HUES6 (cell line): ENCODE measurements at regions not wholly inside any gene's neighbourhood (a gene's known extent, or its start where the extent isn't known, plus 50 kb on each side); places are given as distances from the start of the nearest gene placed in this dataset.

Experiments
- H3K27ac ChIP-seq: 2 replicates; pipeline ENCODE4 v1.7.0; 2013; ENCODE audit warnings: low read depth, mild to moderate bottlenecking, low read length, inconsistent platforms
- H3K27me3 ChIP-seq: 2 replicates; pipeline ENCODE4 v1.6.1; 2013; ENCODE audit warnings: low read length; ENCODE audit not compliant: control insufficient read depth, insufficient read depth
- H3K36me3 ChIP-seq: 2 replicates; pipeline ENCODE4 v1.6.1; 2013; ENCODE audit warnings: low read length; ENCODE audit not compliant: control insufficient read depth, insufficient read depth
- H3K4me1 ChIP-seq: 2 replicates; pipeline ENCODE4 v1.6.1; 2013; ENCODE audit warnings: low read length; ENCODE audit not compliant: control insufficient read depth, insufficient read depth
- H3K4me3 ChIP-seq: 2 replicates; pipeline ENCODE4 v1.5.1; 2013; ENCODE audit warnings: low read depth, low read length
- H3K9ac ChIP-seq: one replicate; pipeline ENCODE4 v1.6.1; 2013; ENCODE audit warnings: mild to moderate bottlenecking, low read length
- H3K9me3 ChIP-seq: 2 replicates; pipeline ENCODE4 v1.6.1; 2013; ENCODE audit warnings: low read depth, low read length; ENCODE audit not compliant: control insufficient read depth, insufficient read depth

DNA sequence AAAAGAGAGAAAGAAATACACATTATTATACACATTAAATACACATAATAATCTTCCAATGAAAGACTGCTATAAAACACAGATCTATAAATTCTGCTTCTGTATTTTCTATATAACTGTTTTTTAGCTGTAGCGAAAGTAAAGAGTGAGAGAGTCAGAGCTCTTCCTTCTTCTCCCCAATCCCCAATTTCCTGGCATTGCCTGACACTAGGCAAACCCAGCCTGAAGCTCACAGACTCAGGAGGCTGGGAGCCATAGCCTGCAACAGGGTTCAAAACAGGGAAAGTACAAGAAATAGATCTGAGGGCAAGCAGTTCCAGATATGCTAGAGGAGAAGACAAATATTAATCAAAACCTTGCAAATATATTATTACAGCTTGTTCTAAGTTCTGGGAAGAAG, 201.6 kb downstream of the HNRNPD start:
- no peaks in the 10 kb centered on the region for H3K4me1 ChIP-seq
- peaks cover 11% of the 10 kb centered on the region; the same call in 1 of the 2 replicates for H3K9me3 ChIP-seq
- no peak overlapping the region for H3K4me3 ChIP-seq
- H3K27ac ChIP-seq = no peak overlapping the region
- H3K9ac ChIP-seq = no peak overlapping the region
- H3K36me3 ChIP-seq = no peaks in the 10 kb centered on the region
- H3K27me3 ChIP-seq = no peaks in the 10 kb centered on the region

DNA sequence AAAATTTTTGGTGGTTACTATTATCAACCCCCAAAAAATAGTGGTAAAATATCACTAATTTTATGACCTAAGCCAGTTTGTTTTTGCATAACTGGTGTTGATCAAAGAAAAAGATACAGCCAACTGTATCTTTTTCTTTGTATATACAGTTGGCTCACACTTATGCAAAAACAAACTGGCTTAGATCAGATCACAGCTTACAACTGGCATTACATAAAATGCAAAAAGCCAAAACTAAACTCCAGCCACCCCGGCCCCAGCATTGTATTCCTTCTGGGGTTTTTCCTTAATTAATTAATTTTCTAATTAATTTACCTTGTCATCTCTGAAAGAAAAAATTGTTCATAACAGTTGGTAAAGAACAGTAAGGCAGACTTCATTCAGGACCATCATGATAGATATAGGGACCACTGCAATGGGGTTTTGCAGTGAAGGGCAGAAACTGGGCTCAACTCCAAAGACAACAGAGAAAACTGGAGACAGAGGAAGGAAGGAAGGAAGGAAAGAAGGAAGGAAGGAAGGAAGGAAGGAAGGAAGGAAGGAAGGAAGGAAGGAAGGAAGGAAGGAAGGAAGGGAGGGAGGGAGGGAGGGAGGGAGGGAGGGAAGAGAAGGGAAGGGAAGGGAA, 202.1 kb downstream of the HNRNPD start:
- H3K4me3 ChIP-seq = no peak overlapping the region
- no peak overlapping the region for H3K27ac ChIP-seq
- no peaks in the 10 kb centered on the region for H3K27me3 ChIP-seq
- H3K4me1 ChIP-seq = no peaks in the 10 kb centered on the region
- H3K9me3 ChIP-seq = peaks cover 11% of the 10 kb centered on the region; the same call in 1 of the 2 replicates
- H3K36me3 ChIP-seq = no peaks in the 10 kb centered on the region
- H3K9ac ChIP-seq = no peak overlapping the region

DNA sequence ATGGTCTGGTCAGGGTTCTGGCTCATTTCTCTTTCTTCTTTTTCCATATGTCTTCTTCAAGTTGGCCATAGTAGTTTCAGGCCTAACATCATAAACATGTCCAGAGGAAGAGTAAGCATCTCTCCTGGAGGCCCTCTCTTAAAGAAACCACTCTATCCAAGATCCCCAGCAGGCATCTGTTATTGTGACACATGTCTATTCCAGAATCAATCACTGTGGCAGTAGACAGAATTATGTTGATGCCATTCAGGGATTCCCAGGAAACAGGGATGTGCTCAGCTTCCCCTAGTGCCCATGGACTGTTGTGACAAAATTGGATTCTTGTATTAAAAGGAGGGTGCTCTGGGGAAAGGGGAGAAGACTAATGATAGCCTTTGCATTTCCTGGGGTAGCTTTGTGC, 224.0 kb downstream of the HNRNPD start:
- Histone ChIP-seq H3K36me3 (no peaks in the 10 kb centered on the region), H3K27me3 (no peaks in the 10 kb centered on the region), H3K9me3 (no peaks in the 10 kb centered on the region), H3K4me1 (no peaks in the 10 kb centered on the region), H3K4me3 (no peak overlapping the region), H3K9ac (no peak overlapping the region), H3K27ac (no peak overlapping the region)

DNA sequence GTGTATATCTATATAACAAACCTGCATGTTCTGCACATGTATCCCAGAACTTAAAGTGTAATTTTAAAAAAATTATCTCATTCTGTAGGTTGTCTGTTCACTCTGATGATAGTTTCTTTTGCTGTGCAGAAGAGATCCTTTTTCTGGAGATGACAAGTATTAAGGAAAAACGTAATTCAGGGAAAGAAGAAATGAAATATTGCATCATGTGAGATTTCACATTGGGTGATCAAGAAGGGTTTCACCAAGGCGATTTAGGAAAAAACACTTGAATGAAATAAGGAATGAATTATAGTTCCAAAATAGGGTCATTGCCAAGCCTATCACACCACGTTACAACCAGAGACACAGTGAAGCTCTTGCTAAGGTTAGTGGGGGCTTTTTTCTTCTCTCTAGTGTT, 227.9 kb downstream of the HNRNPD start:
- H3K4me1 ChIP-seq = peaks cover 3% of the 10 kb centered on the region; the same call in 1 of the 2 replicates
- H3K9ac ChIP-seq = no peak overlapping the region
- H3K36me3 ChIP-seq = no peaks in the 10 kb centered on the region
- H3K4me3 ChIP-seq = no peak overlapping the region
- H3K9me3 ChIP-seq = no peaks in the 10 kb centered on the region
- peaks cover 13% of the 10 kb centered on the region; the same call in 1 of the 2 replicates for H3K27me3 ChIP-seq
- H3K27ac ChIP-seq = no peak overlapping the region

DNA sequence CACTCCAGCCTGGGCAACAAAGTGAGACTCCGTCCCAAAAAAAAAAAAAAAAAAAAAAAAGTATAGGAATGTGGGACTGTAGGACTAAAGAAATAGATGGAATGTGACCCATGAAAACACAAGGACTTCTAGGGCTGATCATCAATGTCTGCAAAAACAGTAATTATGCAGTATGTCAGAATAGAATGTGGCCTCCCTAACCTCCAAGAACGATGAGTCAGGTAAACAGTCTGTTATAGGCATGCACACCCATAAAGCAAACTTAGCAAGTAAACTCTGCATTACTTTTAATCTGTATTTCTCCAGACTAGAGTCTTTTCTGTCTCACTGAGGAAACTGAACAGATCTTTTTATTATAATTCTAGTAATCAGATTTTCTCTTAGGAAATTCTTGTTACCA, 233.4 kb downstream of the HNRNPD start:
- Histone ChIP-seq H3K4me1 (peaks cover 3% of the 10 kb centered on the region; the same call in 1 of the 2 replicates), H3K36me3 (no peaks in the 10 kb centered on the region), H3K27me3 (peaks cover 13% of the 10 kb centered on the region; the same call in 1 of the 2 replicates), H3K4me3 (no peak overlapping the region), H3K27ac (no peak overlapping the region), H3K9me3 (no peaks in the 10 kb centered on the region), H3K9ac (no peak overlapping the region)

DNA sequence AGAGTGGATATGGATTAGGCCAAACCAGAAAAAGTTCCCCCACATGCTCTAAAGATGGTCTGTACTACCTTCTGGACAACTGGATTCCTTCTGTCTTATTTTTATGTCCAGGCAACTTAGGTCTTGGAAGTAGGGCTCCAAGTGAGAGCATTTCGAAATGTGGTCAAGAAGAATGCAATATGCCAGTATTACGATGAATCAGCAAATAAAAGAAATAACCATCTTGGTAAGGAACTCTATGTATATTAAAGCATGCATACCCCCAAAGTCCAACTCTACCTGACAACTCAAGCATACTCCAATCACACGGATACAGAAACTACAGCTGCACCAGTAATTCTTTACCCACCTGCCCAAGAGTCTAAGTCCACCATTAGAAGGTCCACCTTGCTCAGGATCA, 234.5 kb downstream of the HNRNPD start:
- H3K4me3 ChIP-seq = no peak overlapping the region
- no peaks in the 10 kb centered on the region for H3K36me3 ChIP-seq
- H3K9ac ChIP-seq = no peak overlapping the region
- no peaks in the 10 kb centered on the region for H3K9me3 ChIP-seq
- no peak overlapping the region for H3K27ac ChIP-seq
- H3K27me3 ChIP-seq = peaks cover 11% of the 10 kb centered on the region; the same call in 1 of the 2 replicates
- H3K4me1 ChIP-seq = peaks cover 3% of the 10 kb centered on the region; the same call in 1 of the 2 replicates

DNA sequence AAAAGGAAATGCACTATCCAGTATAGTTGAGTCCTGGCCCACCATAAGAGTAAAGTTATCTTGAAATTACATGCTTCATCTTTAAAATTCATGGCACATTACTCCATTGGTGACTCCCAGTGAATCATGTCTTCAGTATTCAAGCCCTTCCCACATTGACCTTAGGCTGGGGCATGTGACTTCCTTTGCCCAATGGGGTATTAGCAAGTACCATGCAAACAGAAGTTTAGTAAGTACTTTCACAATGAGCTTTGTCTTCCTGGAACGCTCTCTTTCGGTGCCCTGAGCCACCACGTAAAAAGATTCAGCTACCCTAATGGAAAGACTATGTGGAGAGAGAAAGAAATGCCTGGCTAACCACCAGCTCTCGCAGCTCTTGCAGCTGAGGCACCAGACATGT, 235.4 kb downstream of the HNRNPD start:
- Histone ChIP-seq H3K4me1 (peaks cover 3% of the 10 kb centered on the region; the same call in 1 of the 2 replicates), H3K9me3 (no peaks in the 10 kb centered on the region), H3K4me3 (no peak overlapping the region), H3K27ac (no peak overlapping the region), H3K9ac (no peak overlapping the region), H3K27me3 (peaks cover 5% of the 10 kb centered on the region; the same call in 1 of the 2 replicates), H3K36me3 (no peaks in the 10 kb centered on the region)

DNA sequence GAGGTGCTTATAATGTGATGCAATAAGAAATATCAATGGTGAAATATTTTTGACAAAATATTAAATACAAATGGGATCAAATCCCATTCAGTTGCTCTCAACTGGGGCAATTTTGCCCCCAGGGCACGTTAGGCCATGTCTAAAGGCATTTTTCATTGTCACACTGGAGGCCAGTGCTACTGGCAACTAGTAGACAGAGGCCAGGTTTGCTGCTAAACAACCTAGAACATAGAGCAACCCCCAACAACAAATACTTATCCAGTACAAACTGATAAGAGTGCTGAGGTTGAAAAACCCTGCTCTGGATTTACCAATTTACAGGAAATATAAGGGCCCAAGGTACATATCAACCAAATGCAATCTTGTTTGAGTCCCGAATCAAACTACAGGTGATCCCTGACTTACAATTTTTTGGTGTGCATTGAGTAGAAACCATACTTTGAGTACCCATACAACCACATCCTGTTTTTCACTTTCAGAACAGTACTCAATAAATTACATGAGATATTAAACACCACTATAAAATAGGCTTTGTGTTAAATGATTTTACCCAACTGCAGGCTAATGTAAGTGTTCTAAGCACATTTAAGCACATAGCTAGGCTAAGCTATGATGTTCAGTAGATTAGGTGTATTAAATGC, 237.5 kb downstream of the HNRNPD start:
- no peak overlapping the region for H3K9ac ChIP-seq
- no peaks in the 10 kb centered on the region; the same call in 1 of the 2 replicates for H3K27me3 ChIP-seq
- H3K4me1 ChIP-seq = no peaks in the 10 kb centered on the region
- H3K4me3 ChIP-seq = no peak overlapping the region
- H3K36me3 ChIP-seq = no peaks in the 10 kb centered on the region
- no peak overlapping the region for H3K27ac ChIP-seq
- no peaks in the 10 kb centered on the region for H3K9me3 ChIP-seq

DNA sequence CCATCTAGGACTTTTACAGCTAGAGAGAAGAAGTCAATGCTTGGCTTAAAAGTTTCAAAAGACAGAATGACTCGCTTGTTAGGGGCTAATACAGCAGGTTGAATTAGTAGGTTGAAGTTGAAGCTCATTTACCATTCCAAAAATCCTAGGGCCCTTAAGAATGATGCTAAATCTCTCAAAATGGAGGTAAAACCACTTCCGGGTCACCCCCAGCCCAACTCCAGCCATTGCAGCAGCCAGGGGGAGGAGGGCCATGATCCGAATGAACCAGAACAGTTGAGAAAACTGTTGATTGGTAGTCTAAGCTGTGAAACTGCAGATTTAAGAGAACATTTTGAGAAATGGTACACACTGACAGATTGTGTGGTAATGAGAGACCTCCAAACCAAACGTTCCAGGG, 245.4 kb downstream of the HNRNPD start:
- no peak overlapping the region for H3K27ac ChIP-seq
- H3K4me3 ChIP-seq = no peak overlapping the region
- no peak overlapping the region for H3K9ac ChIP-seq
- H3K9me3 ChIP-seq = no peaks in the 10 kb centered on the region
- no peaks in the 10 kb centered on the region for H3K4me1 ChIP-seq
- no peaks in the 10 kb centered on the region for H3K27me3 ChIP-seq
- H3K36me3 ChIP-seq = no peaks in the 10 kb centered on the region

DNA sequence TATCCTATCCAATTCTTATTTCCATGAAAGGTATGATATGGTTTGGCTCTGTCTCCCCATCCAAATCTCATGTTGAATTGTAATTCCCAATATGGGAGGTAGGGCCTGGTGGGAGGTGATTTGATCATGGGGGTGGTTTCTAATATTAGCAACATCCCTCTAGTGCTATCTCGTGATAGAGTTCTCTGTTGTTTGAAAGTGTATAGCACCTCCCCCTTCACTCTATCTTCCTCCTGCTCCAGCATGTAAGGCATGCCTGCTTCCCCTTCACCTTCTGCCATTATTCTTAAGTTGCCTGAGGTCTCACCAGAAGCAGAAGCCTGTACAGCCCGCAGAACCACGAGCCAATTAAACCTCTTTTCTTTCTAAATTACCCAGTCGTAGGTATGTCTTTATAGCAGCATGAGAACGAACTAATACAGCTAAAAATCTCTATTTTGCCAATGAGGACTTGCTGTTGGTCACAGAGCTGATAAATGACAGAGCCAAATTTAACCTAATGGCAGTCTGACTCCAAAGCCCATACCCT, 247.2 kb downstream of the HNRNPD start:
- Histone ChIP-seq H3K4me3 (no peak overlapping the region), H3K9ac (no peak overlapping the region), H3K36me3 (no peaks in the 10 kb centered on the region), H3K27me3 (no peaks in the 10 kb centered on the region), H3K4me1 (no peaks in the 10 kb centered on the region), H3K27ac (no peak overlapping the region), H3K9me3 (no peaks in the 10 kb centered on the region)

DNA sequence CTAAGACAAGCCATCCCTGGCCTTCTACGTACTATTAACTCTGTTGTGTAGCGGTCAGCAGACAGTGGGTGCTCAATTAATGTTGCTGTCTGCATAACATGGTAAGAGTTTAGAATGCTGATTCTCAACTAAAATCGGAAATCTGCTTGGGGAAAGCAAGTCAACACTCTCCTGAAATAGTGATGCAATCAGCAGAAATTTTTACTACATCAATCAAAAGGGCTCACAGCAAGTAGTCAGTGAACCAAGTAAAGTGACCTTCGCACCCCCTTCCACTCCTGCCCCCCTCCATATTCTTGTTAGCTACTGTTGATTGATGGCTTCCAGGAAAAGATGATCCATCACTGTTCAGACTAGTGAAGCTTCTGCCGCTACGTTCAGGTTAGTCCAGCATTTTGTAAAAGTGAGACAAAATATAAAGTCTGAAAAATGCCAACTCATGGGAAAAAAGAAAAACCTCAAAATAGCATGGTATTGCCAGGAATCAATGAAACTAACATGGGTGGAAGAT, 247.9 kb downstream of the HNRNPD start:
- Histone ChIP-seq H3K4me3 (no peak overlapping the region), H3K27me3 (no peaks in the 10 kb centered on the region), H3K9ac (no peak overlapping the region), H3K27ac (no peak overlapping the region), H3K4me1 (no peaks in the 10 kb centered on the region), H3K9me3 (no peaks in the 10 kb centered on the region), H3K36me3 (no peaks in the 10 kb centered on the region)
